ENCODE measurements at regions not wholly inside any gene's neighbourhood (a gene's known extent, or its start where the extent isn't known, plus 50 kb on each side); places are given as distances from the start of the nearest gene placed in this dataset.

- TF ChIP-seq POLR2A (IDR thresholded peaks at IDR 0.05), result no peak
- TF ChIP-seq, protein P1, sequence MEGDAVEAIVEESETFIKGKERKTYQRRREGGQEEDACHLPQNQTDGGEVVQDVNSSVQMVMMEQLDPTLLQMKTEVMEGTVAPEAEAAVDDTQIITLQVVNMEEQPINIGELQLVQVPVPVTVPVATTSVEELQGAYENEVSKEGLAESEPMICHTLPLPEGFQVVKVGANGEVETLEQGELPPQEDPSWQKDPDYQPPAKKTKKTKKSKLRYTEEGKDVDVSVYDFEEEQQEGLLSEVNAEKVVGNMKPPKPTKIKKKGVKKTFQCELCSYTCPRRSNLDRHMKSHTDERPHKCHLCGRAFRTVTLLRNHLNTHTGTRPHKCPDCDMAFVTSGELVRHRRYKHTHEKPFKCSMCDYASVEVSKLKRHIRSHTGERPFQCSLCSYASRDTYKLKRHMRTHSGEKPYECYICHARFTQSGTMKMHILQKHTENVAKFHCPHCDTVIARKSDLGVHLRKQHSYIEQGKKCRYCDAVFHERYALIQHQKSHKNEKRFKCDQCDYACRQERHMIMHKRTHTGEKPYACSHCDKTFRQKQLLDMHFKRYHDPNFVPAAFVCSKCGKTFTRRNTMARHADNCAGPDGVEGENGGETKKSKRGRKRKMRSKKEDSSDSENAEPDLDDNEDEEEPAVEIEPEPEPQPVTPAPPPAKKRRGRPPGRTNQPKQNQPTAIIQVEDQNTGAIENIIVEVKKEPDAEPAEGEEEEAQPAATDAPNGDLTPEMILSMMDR (IDR thresholded peaks at IDR 0.05), result no peak
Measured at GRCh38 chr9:17863213-17863883, 284.5 kb downstream of the SH3GL2 start.

Measured in heart left ventricle (tissue), 13 donors.